Mesothelial cell of epicardium (in vitro differentiated cells): ENCODE measurements at regions not wholly inside any gene's neighbourhood (a gene's known extent, or its start where the extent isn't known, plus 50 kb on each side); places are given as distances from the start of the nearest gene placed in this dataset.
"Not testable (repeated sequence)": the region's sequence is repeated elsewhere in the genome, so short reads cannot be mapped to it uniquely, and the experiment has no call there.

Experiments used
- DNase-seq, 2 experiments: peaks; one replicate each; pipeline ENCODE4 v3.0.0; 2021; ENCODE audit warnings: low spot score in 2 of 2; ENCODE audit not compliant: unreplicated experiment in 2 of 2
- H3K27ac Mint-ChIP-seq: 2 replicates; pipeline ENCODE4 v1.8.0; 2021; ENCODE audit warnings: mixed read lengths
- H3K27me3 Mint-ChIP-seq: 2 replicates; pipeline ENCODE4 v1.8.0; 2021; ENCODE audit warnings: low read depth, mixed read lengths
- H3K36me3 Mint-ChIP-seq: 2 replicates; pipeline ENCODE4 v1.8.0; 2021; ENCODE audit warnings: mixed read lengths
- H3K4me1 Mint-ChIP-seq: 2 replicates; pipeline ENCODE4 v1.8.0; 2021; ENCODE audit warnings: mixed read lengths
- H3K4me3 Mint-ChIP-seq: 2 replicates; pipeline ENCODE4 v1.8.0; 2021; ENCODE audit warnings: mild to moderate bottlenecking, moderate library complexity, mixed read lengths
- H3K9me3 Mint-ChIP-seq: 2 replicates; pipeline ENCODE4 v1.8.0; 2021; ENCODE audit warnings: mixed read lengths
- CTCF ChIP-seq: fragments of 200-600 bp; sonication (generic); IDR thresholded peaks from one replicate; pipeline ENCODE4 v1.5.0; 2021; ENCODE audit warnings: antibody characterized with exemption; ENCODE audit not compliant: unreplicated experiment

GRCh38 chr5:67806654-67807438, 408.7 kb upstream of the PIK3R1 start:
- H3K27me3 Mint-ChIP-seq = no peaks in the 10 kb centered on the region
- H3K27ac Mint-ChIP-seq = no peak overlapping the region
- no peak for DNase-seq
- peaks cover 13% of the 10 kb centered on the region for H3K4me1 Mint-ChIP-seq
- no peak overlapping the region for H3K4me3 Mint-ChIP-seq
- H3K36me3 Mint-ChIP-seq = no peaks in the 10 kb centered on the region
- TF ChIP-seq CTCF = no peak
- H3K9me3 Mint-ChIP-seq = peaks cover 9% of the 10 kb centered on the region

- DNase-seq = no peak
- no peaks in the 10 kb centered on the region for H3K36me3 Mint-ChIP-seq
- H3K4me1 Mint-ChIP-seq = peaks cover 13% of the 10 kb centered on the region
- H3K4me3 Mint-ChIP-seq = no peak overlapping the region
- H3K27ac Mint-ChIP-seq = no peak overlapping the region
- TF ChIP-seq CTCF = no peak
- no peaks in the 10 kb centered on the region for H3K27me3 Mint-ChIP-seq
- peaks cover 9% of the 10 kb centered on the region for H3K9me3 Mint-ChIP-seq
Observed at GRCh38 chr5:67805666-67806348, 409.7 kb upstream of the PIK3R1 start.

- Mint-ChIP-seq H3K9me3 (peaks cover 31% of the 10 kb centered on the region), H3K36me3 (peaks cover 8% of the 10 kb centered on the region), H3K27me3 (no peaks in the 10 kb centered on the region), H3K4me3 (no peak overlapping the region), H3K27ac (no peak overlapping the region), H3K4me1 (peaks cover 3% of the 10 kb centered on the region)
- no peak for DNase-seq
- no peak for TF ChIP-seq CTCF
Observed at GRCh38 chr5:67802766-67803165, 412.8 kb upstream of the PIK3R1 start.

- DNase-seq = no peak
- Mint-ChIP-seq H3K4me3 (no peak overlapping the region), H3K36me3 (peaks cover 8% of the 10 kb centered on the region), H3K27ac (no peak overlapping the region), H3K4me1 (no peaks in the 10 kb centered on the region), H3K27me3 (no peaks in the 10 kb centered on the region), H3K9me3 (peaks cover 35% of the 10 kb centered on the region)
- TF ChIP-seq CTCF = no peak
Observed at GRCh38 chr5:67799732-67800234, 415.8 kb upstream of the PIK3R1 start.

- not testable (repeated sequence) for H3K27me3 Mint-ChIP-seq, H3K27ac Mint-ChIP-seq, H3K36me3 Mint-ChIP-seq, H3K4me3 Mint-ChIP-seq, H3K4me1 Mint-ChIP-seq, DNase-seq
- H3K9me3 Mint-ChIP-seq = peaks cover 30% of the 10 kb centered on the region
Observed at GRCh38 chr5:67798470-67798869, 417.1 kb upstream of the PIK3R1 start.
